Adrenal gland (tissue), 9 donors: ENCODE measurements at regions not wholly inside any gene's neighbourhood (a gene's known extent, or its start where the extent isn't known, plus 50 kb on each side); places are given as distances from the start of the nearest gene placed in this dataset.

Experiments
- DNase-seq, 7 donors: peaks; one replicate each; pipeline ENCODE4 v3.0.0-alpha.2; 2019 to 2020
- H3K27ac ChIP-seq, 5 donors: fragments of 200-600 bp; sonication (generic) in 4 of 5; 1 replicate in 3 of 5; 2 replicates in 2 of 5; pipeline versions ENCODE4 v1.5.1 to v1.8.0; 2016 to 2020; ENCODE audit warnings: mild to moderate bottlenecking in 1 of 5
- H3K27me3 ChIP-seq: fragments of 200-600 bp; 2 replicates; pipeline ENCODE4 v1.8.0; 2021
- H3K36me3 ChIP-seq, 2 donors: fragments of 200-600 bp; replicated peaks in 1 of 2; 1 replicate in 1 of 2; 2 replicates in 1 of 2; pipeline versions ENCODE4 v1.5.1 to v1.8.0; 2018 to 2022
- H3K4me1 ChIP-seq, 2 donors: fragments of 200-600 bp; replicated peaks in 1 of 2; 1 replicate in 1 of 2; 2 replicates in 1 of 2; pipeline versions ENCODE4 v1.5.1 to v1.8.0; 2018 to 2021
- H3K4me3 ChIP-seq, 4 donors: fragments of 200-600 bp; sonication (generic) in 3 of 4; one replicate each; pipeline ENCODE4 v1.5.1; 2016 to 2018
- H3K9me3 ChIP-seq, 3 donors: fragments of 200-600 bp; sonication (generic) in 1 of 3; replicated peaks in 1 of 3; 1 replicate in 2 of 3; 2 replicates in 1 of 3; pipeline versions ENCODE4 v1.5.1 to v1.8.0; 2016 to 2021
- POLR2A ChIP-seq, 2 donors: fragments of 450-650 bp; IDR thresholded peaks; one replicate each; pipeline ENCODE4 v1.6.1; 2017; ENCODE audit warnings: antibody characterized with exemption in 2 of 2, mild to moderate bottlenecking in 2 of 2, moderate library complexity in 1 of 2
- WGBS, 4 donors: extraction: QIAGEN DNeasy Blood & Tissue Kit in 2 of 4; methylation state at CpG; one replicate each; pipeline versions ENCODE4 v1.1.5 to v1.1.7; 2013 to 2017; 5-methylcytosine and 5-hydroxymethylcytosine counted together
- intact Hi-C, 2 donors: fragments of 100-400 bp; cut with DNase I; formaldehyde crosslinking; loops; one replicate each; pipeline versions ENCODE4 v1.14.1 to v1.15.0; 2022 to 2023
- TF ChIP-seq, protein P1 (sequence below), 6 experiments: fragments of 450-650 bp in 4 of 6; fragments of 200-600 bp in 2 of 6; sonication (generic) in 1 of 6; IDR thresholded peaks; 1 replicate in 5 of 6; 2 replicates in 1 of 6; pipeline versions ENCODE4 v1.5.1 to v1.8.0; 2016 to 2021; ENCODE audit warnings: antibody characterized with exemption in 6 of 6, mild to moderate bottlenecking in 2 of 6, moderate library complexity in 1 of 6
- donor health status: healthy with polysubstance abuse.
- donor health status: Bipolar disorder and iron deficiency.
- donor health status: DM: yes; HTN: yes; CAD: no.
- donor health status: DM: no; HTN: no; CAD: no.
- donor health status: DM: no; HTN: no; CAD: no.

DNA sequence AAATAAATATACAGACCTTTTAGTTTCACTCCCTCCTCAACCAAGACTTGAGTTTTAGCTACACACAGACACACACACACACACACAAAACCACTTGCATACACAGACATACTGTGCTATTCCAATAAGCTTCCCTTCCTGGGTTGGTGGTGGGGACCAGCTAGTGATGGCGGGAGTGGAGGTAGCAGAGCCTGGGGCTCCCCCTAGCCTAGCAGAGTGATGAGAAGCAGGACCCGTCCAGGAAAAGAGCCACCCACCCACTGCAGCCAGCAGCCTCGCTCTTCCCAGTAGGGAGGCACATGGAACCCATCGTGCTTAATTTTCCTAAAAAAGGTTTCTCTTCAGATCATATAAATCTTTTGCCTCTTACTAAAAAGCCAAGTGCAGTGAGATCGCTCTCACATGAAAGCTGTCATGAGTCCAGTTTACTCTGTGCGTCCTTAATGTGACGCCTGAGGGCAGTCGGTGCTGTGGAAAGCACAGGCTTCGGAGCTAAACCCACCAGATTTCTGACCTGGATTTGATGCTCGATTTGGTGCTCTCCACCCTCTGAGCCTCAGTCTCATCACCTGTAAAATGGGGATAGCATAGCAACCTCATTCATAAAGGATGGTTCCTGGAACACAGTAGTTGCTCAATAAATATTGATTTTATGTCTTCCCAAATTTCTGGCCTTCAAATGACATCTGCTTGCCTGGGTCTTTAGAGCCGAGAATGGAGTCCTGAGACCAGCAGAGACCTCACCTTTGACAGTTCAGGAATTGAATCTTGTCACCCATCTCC is 60.1 kb upstream of the YWHAQ start:
- Histone ChIP-seq H3K9me3 (no peaks in the 10 kb centered on the region), H3K27me3 (no peaks in the 10 kb centered on the region), H3K36me3 (no peaks in the 10 kb centered on the region), H3K4me3 (no peak overlapping the region), H3K4me1 (no peaks in the 10 kb centered on the region), H3K27ac (no peak overlapping the region)
- intact Hi-C loops: no loop called here
- TF ChIP-seq, protein P1, sequence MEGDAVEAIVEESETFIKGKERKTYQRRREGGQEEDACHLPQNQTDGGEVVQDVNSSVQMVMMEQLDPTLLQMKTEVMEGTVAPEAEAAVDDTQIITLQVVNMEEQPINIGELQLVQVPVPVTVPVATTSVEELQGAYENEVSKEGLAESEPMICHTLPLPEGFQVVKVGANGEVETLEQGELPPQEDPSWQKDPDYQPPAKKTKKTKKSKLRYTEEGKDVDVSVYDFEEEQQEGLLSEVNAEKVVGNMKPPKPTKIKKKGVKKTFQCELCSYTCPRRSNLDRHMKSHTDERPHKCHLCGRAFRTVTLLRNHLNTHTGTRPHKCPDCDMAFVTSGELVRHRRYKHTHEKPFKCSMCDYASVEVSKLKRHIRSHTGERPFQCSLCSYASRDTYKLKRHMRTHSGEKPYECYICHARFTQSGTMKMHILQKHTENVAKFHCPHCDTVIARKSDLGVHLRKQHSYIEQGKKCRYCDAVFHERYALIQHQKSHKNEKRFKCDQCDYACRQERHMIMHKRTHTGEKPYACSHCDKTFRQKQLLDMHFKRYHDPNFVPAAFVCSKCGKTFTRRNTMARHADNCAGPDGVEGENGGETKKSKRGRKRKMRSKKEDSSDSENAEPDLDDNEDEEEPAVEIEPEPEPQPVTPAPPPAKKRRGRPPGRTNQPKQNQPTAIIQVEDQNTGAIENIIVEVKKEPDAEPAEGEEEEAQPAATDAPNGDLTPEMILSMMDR (IDR thresholded peaks at IDR 0.05): no peak
- TF ChIP-seq POLR2A (IDR thresholded peaks at IDR 0.05): no peak
- 90 to 94% (median 94%) methylated on average over 11 of the region's 11 CpGs for WGBS, 4 donors
- DNase-seq: no peak

- TF ChIP-seq, protein P1 (IDR thresholded peaks at IDR 0.05): no peak
- TF ChIP-seq POLR2A (IDR thresholded peaks at IDR 0.05): no peak
- no peaks in the 10 kb centered on the region for H3K27me3 ChIP-seq
- H3K4me3 ChIP-seq: no peak overlapping the region
- H3K9me3 ChIP-seq: no peaks in the 10 kb centered on the region
- intact Hi-C loops: no loop called here
- H3K36me3 ChIP-seq: no peaks in the 10 kb centered on the region
- H3K4me1 ChIP-seq: no peaks in the 10 kb centered on the region
- no peak overlapping the region for H3K27ac ChIP-seq
- no peak for DNase-seq
- WGBS, 4 donors: 74 to 86% (median 78%) methylated on average over 19 to 20 of the region's 20 CpGs
Measured at GRCh38 chr2:9692456-9693195, 61.8 kb upstream of the YWHAQ start.

GRCh38 chr2:9693196-9693491 is 62.3 kb upstream of the YWHAQ start:
- Histone ChIP-seq H3K27me3 (no peaks in the 10 kb centered on the region), H3K9me3 (no peaks in the 10 kb centered on the region), H3K4me3 (no peak overlapping the region), H3K27ac (no peak overlapping the region), H3K36me3 (no peaks in the 10 kb centered on the region), H3K4me1 (no peaks in the 10 kb centered on the region)
- DNase-seq: peak in 1 of 7 donors; percentile 8
- no peak for TF ChIP-seq POLR2A (IDR thresholded peaks at IDR 0.05)
- TF ChIP-seq, protein P1 (IDR thresholded peaks at IDR 0.05): no peak
- 79 to 84% (median 81%) methylated on average over 8 of the region's 8 CpGs for WGBS, 4 donors
- intact Hi-C loops: no loop called here

GRCh38 chr2:9693646-9694045 is 62.8 kb upstream of the YWHAQ start:
- WGBS, 4 donors: 88 to 96% (median 93%) methylated on average over 13 to 16 of the region's 16 CpGs
- no peaks in the 10 kb centered on the region for H3K9me3 ChIP-seq
- TF ChIP-seq, protein P1 (IDR thresholded peaks at IDR 0.05): no peak
- no peak for TF ChIP-seq POLR2A (IDR thresholded peaks at IDR 0.05)
- H3K27ac ChIP-seq: no peak overlapping the region
- DNase-seq: no peak
- intact Hi-C loops: no loop called here
- H3K4me1 ChIP-seq: no peaks in the 10 kb centered on the region
- no peaks in the 10 kb centered on the region for H3K27me3 ChIP-seq
- no peaks in the 10 kb centered on the region for H3K36me3 ChIP-seq
- no peak overlapping the region for H3K4me3 ChIP-seq
